DOHH2 (cell line): ENCODE measurements at regions not wholly inside any gene's neighbourhood (a gene's known extent, or its start where the extent isn't known, plus 50 kb on each side); places are given as distances from the start of the nearest gene placed in this dataset.

Experiments
- EZH2phosphoT487 ChIP-seq: fragments of 200-600 bp; sonication (generic); IDR thresholded peaks from 2 replicates; pipeline ENCODE4 v1.6.1; 2017; ENCODE audit warnings: borderline replicate concordance, mild to moderate bottlenecking, antibody characterized with exemption, low read length, moderate library complexity, mixed read lengths
- TF ChIP-seq, protein P1 (sequence below): fragments of 200-600 bp; sonication (generic); IDR thresholded peaks from one replicate; pipeline ENCODE4 v1.5.1; 2014; ENCODE audit warnings: antibody characterized with exemption, mild to moderate bottlenecking, low read depth, low read length; ENCODE audit not compliant: poor library complexity, severe bottlenecking

DNA sequence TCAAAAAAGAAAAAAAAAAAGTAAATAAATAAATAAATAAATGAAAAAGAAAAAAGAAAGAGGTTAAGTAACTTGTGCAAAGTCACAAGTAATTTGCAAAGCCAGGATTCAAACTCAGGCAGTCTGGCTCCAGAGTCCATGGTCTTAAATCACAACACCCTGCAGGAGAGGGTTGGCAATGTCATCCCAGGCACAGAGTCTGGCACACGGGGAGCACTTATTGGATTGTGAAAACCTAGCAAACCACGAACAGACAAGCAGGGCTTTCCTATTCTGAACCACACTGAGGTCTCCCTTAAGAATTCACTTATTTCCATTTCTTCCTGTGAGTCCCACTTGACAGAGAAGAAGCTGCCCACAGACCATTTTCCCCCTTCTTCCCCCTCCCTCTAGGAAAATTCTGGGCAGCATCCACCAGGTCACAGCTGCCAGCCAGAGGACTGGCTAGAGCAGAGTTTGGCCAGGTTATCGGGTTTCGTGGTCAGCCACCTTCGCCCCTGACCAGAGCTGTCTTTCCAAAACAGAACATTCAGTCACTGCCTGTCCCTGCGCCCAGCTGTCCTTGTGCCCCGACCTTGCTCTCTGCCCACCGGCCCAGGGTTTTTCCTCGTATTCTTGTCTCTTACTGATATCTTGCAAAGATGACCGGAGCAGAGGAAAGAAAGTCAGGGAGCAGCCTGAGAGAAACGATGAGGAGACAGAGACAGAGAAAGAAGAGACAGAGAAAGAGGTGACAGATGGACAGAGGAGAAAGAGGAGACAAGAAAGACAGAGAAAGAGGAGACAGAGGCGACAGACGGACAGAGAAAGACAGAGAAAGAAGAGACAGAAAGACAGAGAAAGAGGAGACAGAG lies 106.4 kb upstream of the PTPN1 start:
- TF ChIP-seq, protein P1, sequence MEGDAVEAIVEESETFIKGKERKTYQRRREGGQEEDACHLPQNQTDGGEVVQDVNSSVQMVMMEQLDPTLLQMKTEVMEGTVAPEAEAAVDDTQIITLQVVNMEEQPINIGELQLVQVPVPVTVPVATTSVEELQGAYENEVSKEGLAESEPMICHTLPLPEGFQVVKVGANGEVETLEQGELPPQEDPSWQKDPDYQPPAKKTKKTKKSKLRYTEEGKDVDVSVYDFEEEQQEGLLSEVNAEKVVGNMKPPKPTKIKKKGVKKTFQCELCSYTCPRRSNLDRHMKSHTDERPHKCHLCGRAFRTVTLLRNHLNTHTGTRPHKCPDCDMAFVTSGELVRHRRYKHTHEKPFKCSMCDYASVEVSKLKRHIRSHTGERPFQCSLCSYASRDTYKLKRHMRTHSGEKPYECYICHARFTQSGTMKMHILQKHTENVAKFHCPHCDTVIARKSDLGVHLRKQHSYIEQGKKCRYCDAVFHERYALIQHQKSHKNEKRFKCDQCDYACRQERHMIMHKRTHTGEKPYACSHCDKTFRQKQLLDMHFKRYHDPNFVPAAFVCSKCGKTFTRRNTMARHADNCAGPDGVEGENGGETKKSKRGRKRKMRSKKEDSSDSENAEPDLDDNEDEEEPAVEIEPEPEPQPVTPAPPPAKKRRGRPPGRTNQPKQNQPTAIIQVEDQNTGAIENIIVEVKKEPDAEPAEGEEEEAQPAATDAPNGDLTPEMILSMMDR: no peak
- TF ChIP-seq EZH2phosphoT487: no peak
